ENCODE measurements at regions not wholly inside any gene's neighbourhood (a gene's known extent, or its start where the extent isn't known, plus 50 kb on each side); places are given as distances from the start of the nearest gene placed in this dataset.
"Not testable (repeated sequence)": the region's sequence is repeated elsewhere in the genome, so short reads cannot be mapped to it uniquely, and the experiment has no call there.

DNA sequence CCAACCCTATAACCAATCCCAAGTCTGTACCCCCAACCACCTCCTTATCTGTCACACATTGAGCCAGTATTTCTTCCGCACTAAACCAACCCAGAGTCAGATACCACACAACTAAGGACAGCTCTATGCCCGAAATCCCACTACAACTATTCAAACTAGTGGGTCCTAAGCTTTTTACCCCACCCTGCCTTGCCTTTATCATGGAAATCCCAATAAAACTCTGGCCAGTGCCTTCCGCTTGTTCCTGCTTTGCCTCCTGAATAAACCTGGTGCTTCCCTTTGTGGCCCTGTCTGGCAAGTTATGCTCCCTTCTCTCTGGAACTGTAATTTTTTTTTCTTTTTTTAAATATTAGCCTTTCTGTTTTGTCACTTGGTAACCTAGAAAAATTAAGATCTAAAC is 493.3 kb upstream of the SYT1 start:
- H3K9me3 Mint-ChIP-seq = peaks cover 3% of the 10 kb centered on the region
- H3K36me3 Mint-ChIP-seq (ENCODE audit: low read depth) = no peaks in the 10 kb centered on the region
- H3K27me3 Mint-ChIP-seq (ENCODE audit: low read depth) = no peaks in the 10 kb centered on the region
- no peak for TF ChIP-seq CTCF (conservative IDR thresholded peaks at IDR 0.05)
- H3K4me3 Mint-ChIP-seq = no peak overlapping the region
- H3K4me1 Mint-ChIP-seq = peaks cover 6% of the 10 kb centered on the region
- no peak overlapping the region for H3K27ac Mint-ChIP-seq (ENCODE audit: unreplicated experiment)
- DNase-seq (ENCODE audit: low read depth, low spot score) = no peak

DNA sequence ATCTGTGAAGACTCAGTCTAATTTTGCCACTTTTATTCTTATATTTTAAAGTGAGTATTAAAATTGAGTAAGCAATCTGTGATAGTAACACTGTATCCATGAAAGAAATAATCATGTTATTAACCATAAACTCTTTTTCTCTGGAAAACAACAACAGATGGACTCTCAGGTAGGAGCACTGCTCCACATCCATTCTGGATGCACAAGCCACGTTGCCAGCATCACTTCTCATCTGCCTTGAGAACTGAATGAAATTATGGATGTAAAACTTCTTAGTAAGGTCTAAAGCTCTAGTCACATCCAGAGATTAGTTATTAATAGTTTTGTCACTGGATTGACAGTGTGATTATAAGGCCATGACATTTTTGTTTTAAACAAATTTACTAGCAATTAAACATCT is 489.1 kb upstream of the SYT1 start:
- Mint-ChIP-seq H3K9me3 (peaks cover 18% of the 10 kb centered on the region), H3K27ac (ENCODE audit: unreplicated experiment) (no peak overlapping the region), H3K4me1 (peaks cover 6% of the 10 kb centered on the region), H3K4me3 (no peak overlapping the region), H3K36me3 (ENCODE audit: low read depth) (peaks cover 8% of the 10 kb centered on the region), H3K27me3 (ENCODE audit: low read depth) (no peaks in the 10 kb centered on the region)
- no peak for TF ChIP-seq CTCF (conservative IDR thresholded peaks at IDR 0.05)
- no peak for DNase-seq (ENCODE audit: low read depth, low spot score)

DNA sequence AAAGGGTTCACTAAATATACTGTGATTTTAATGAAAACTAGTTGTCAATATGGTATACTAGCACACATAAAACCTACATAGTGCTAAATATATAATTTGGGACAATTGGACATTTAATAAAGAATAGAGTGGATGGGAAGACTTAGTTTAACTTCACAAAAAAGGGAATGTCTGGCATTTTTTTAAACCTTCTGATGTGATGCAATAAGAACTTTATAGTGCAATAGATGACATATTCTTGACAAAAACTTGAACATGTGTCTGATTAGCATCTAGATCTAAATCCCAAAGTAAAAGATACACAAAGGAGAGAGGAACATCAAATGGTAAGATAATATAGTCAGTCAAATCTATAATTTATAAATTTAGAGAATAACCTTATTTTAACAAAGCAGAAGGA is 488.3 kb upstream of the SYT1 start:
- H3K4me3 Mint-ChIP-seq = no peak overlapping the region
- H3K9me3 Mint-ChIP-seq = peaks cover 15% of the 10 kb centered on the region
- no peak overlapping the region for H3K27ac Mint-ChIP-seq (ENCODE audit: unreplicated experiment)
- no peak for TF ChIP-seq CTCF (conservative IDR thresholded peaks at IDR 0.05)
- H3K4me1 Mint-ChIP-seq = peaks cover 6% of the 10 kb centered on the region
- DNase-seq (ENCODE audit: low read depth, low spot score) = no peak
- H3K27me3 Mint-ChIP-seq (ENCODE audit: low read depth) = no peaks in the 10 kb centered on the region
- H3K36me3 Mint-ChIP-seq (ENCODE audit: low read depth) = peaks cover 8% of the 10 kb centered on the region

GRCh38 chr12:78379065-78379464 is 485.5 kb upstream of the SYT1 start:
- H3K27me3 Mint-ChIP-seq (ENCODE audit: low read depth) = not testable (repeated sequence)
- peaks cover 23% of the 10 kb centered on the region for H3K9me3 Mint-ChIP-seq

DNA sequence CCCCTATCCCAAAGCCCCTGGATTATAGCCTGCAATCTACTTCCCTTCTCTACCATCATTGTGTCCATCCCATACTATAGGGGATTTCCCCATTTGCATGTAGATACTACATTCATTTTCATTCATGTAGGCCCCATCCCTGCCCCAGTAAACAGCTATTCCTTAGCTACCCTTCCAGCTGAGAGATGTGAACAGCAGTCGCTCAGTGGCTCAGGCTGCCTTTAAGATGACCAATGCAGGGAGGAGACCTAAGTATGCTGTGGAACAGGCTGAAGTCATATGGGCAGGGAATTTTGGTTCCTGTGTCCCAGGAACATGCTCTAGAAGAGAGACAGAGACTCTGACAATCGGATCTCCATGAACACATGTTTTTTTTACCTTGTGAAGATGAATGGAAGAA is 481.2 kb upstream of the SYT1 start:
- no peak overlapping the region for H3K27ac Mint-ChIP-seq (ENCODE audit: unreplicated experiment)
- H3K27me3 Mint-ChIP-seq (ENCODE audit: low read depth) = no peaks in the 10 kb centered on the region
- no peak overlapping the region for H3K4me3 Mint-ChIP-seq
- no peak for TF ChIP-seq CTCF (conservative IDR thresholded peaks at IDR 0.05)
- H3K36me3 Mint-ChIP-seq (ENCODE audit: low read depth) = peaks cover 6% of the 10 kb centered on the region
- H3K4me1 Mint-ChIP-seq = peaks cover 8% of the 10 kb centered on the region
- peaks cover 21% of the 10 kb centered on the region for H3K9me3 Mint-ChIP-seq
- DNase-seq (ENCODE audit: low read depth, low spot score) = no peak

More at GRCh38 chr12:78379065-78379464, 485.5 kb upstream of the SYT1 start:
- not testable (repeated sequence) for H3K4me1 Mint-ChIP-seq; H3K4me3 Mint-ChIP-seq; DNase-seq (ENCODE audit: low read depth, low spot score); H3K36me3 Mint-ChIP-seq (ENCODE audit: low read depth); H3K27ac Mint-ChIP-seq (ENCODE audit: unreplicated experiment)

- Mint-ChIP-seq H3K27me3 (ENCODE audit: low read depth) (no peaks in the 10 kb centered on the region), H3K4me3 (no peak overlapping the region), H3K36me3 (ENCODE audit: low read depth) (peaks cover 4% of the 10 kb centered on the region), H3K27ac (ENCODE audit: unreplicated experiment) (no peak overlapping the region), H3K4me1 (peaks cover 8% of the 10 kb centered on the region), H3K9me3 (peaks cover 16% of the 10 kb centered on the region)
- no peak for TF ChIP-seq CTCF (conservative IDR thresholded peaks at IDR 0.05)
- DNase-seq (ENCODE audit: low read depth, low spot score) = no peak
Measured at GRCh38 chr12:78384541-78384940, 480.0 kb upstream of the SYT1 start.
